Stimulated activated CD8-positive, alpha-beta memory T cell treated with anti-CD3 and anti-CD28 coated beads, Interleukin-15, amount 100 ng/mL, for 4 hours (primary cell): ENCODE measurements at regions not wholly inside any gene's neighbourhood (a gene's known extent, or its start where the extent isn't known, plus 50 kb on each side); places are given as distances from the start of the nearest gene placed in this dataset.
"Not testable (repeated sequence)": the region's sequence is repeated elsewhere in the genome, so short reads cannot be mapped to it uniquely, and the experiment has no call there.

Experiments used
- DNase-seq, 2 donors: peaks; one replicate each; pipeline ENCODE4 v3.0.0-alpha.2; 2020; ENCODE audit warnings: low read depth in 2 of 2

- DNase-seq = no peak
These were observed 68.0 kb upstream of the PSME4 start for GRCh38 chr2:54038835-54039234.

DNA sequence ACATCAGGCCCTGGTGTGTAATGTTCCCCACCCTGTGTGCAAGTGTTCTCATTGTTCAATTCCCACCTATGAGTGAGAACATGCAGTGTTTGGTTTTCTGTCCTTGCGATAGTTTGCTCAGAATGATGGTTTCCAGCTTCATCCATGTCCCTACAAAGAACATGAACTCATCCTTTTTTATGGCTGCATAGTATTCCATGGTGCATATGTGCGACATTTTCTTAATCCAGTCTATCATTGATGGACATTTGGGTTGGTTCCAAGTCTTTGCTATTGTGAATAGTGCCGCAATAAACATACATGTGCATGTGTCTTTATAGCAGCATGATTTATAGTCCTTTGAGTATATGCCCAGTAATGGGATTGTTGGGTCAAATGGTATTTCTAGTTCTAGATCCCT lies 60.5 kb upstream of the PSME4 start:
- DNase-seq = not testable (repeated sequence)

- DNase-seq = no peak
These were observed 60.0 kb upstream of the PSME4 start for GRCh38 chr2:54030806-54031205.

DNA sequence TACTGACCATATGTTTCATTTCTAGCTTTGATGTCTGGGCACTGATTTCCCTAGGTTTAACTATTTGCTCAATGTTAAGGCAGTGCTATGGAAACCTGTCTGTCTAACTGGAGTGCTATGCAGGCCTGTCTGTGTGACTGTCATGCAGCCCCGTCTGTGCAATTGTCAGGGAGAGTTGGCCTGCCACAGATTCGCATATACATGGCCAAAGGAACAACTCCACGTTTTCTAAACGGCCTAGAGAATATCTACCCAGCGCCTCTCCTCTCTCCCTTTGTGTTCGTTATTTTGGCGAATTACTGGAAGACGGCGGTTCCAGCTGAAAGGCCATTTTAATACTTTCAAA lies 59.6 kb upstream of the PSME4 start:
- no peak for DNase-seq

- no peak for DNase-seq
These were observed 59.1 kb upstream of the PSME4 start for GRCh38 chr2:54029721-54030395.

GRCh38 chr2:54025463-54026075 lies 54.8 kb upstream of the PSME4 start:
- not testable (repeated sequence) for DNase-seq

- DNase-seq = no peak
These were observed 53.8 kb upstream of the PSME4 start for GRCh38 chr2:54024576-54024975.

GRCh38 chr2:54021702-54022101 lies 50.9 kb upstream of the PSME4 start:
- DNase-seq = no peak

DNA sequence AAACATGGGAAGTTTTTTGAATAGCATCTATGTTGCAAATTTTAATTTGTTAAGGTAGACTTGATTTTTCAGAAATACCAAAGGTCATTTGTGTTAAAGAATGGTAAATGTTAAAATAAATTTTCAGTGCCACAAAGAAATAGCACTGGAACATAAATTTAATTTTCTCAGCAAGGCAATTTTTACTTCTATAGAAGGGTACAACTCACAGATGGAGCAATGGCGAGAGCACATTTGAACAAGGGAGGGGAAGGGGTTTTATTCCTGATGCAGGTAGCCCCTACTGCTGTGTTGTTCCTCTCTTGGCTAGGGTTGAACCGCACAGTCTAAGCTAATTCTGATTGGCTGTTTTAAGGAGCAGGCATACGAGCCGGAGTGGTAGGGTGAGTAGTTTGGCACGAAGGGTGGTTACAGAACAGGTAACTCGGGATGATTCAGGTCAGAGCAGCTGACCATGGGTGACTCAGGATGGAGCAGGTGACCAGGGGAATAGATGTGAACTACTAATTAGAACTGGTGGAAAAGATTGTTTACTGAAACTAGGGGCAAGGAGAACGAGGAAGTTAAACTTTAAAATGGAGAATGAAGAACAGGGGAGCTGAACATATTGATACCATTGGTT lies 50.1 kb upstream of the PSME4 start:
- DNase-seq = no peak
